HepG2 (cell line): ENCODE measurements at regions not wholly inside any gene's neighbourhood (a gene's known extent, or its start where the extent isn't known, plus 50 kb on each side); places are given as distances from the start of the nearest gene placed in this dataset.

Source experiments
- ATAC-seq: fragments of 200-7000 bp; cut with Tn5 transposase; 3 replicates; pipeline ENCODE4 v1.9.1; 2020; ENCODE audit warnings: mild to moderate bottlenecking, moderate library complexity
- BruUV-seq: library from RNA; stranded (reverse); fragments of 400-500 nt; replicated peaks from 2 replicates; lab custom pipeline; 2021; lab: Mats Ljungman, UMichigan
- CTCF ChIA-PET: fragments of 300-600 bp; formaldehyde crosslinking; extraction: SDS; loops from one replicate; lab custom pipeline; 2021; ENCODE audit warnings: low total read pairs, inconsistent platforms, low intra/inter-chr PET ratio; lab: Yijun Ruan, JAX
- POLR2A ChIA-PET: fragments of 350-600 bp; sonication (Branson Sonifier 250); formaldehyde crosslinking; loops from one replicate; lab custom pipeline; 2020; ENCODE audit warnings: antibody characterized with exemption, inconsistent platforms; lab: Yijun Ruan, JAX
- DNase-seq: peaks from one replicate; pipeline ENCODE4 v3.0.0-alpha.2; 2015; ENCODE audit warnings: low spot score
- FAIRE-seq: peaks from 3 replicates; lab custom pipeline; 2011; peaks lifted over from hg19 to GRCh38; lab: Jason Lieb, UNC
- H2AFZ ChIP-seq: one replicate; pipeline ENCODE4 v1.6.1; 2011; ENCODE audit warnings: low read length, inconsistent platforms
- H3K27ac ChIP-seq: fragments of 300-600 bp; 3 replicates; pipeline ENCODE4 v1.8.0; 2011; ENCODE audit warnings: mixed run types, mild to moderate bottlenecking, mixed read lengths, low read length, inconsistent platforms; ENCODE audit not compliant: insufficient read depth; ENCODE audit errors: extremely low read length
- H3K27me3 ChIP-seq, 2 experiments: fragments of 200-600 bp in 1 of 2; 2 replicates in 1 of 2; 3 replicates in 1 of 2; pipeline versions ENCODE4 v1.6.0 to v1.8.0; 2011; ENCODE audit warnings: low read length in 2 of 2, mild to moderate bottlenecking in 2 of 2, moderate library complexity in 2 of 2, inconsistent platforms in 1 of 2; ENCODE audit not compliant: insufficient read depth in 2 of 2, control insufficient read depth in 1 of 2
- H3K36me3 ChIP-seq, 2 experiments: fragments of 200-600 bp in 1 of 2; replicated peaks in 1 of 2; 2 replicates in 1 of 2; 3 replicates in 1 of 2; pipeline versions ENCODE4 v1.5.1 to v1.8.0; 2011; ENCODE audit warnings: low read length in 2 of 2, inconsistent platforms in 1 of 2; ENCODE audit not compliant: insufficient read depth in 2 of 2, control insufficient read depth in 1 of 2
- H3K4me1 ChIP-seq: 2 replicates; pipeline ENCODE4 v1.5.1; 2012; ENCODE audit warnings: low read length, inconsistent platforms; ENCODE audit not compliant: insufficient read depth
- H3K4me2 ChIP-seq: 2 replicates; pipeline ENCODE4 v1.6.0; 2011; ENCODE audit warnings: low read depth, low read length, inconsistent platforms
- H3K4me3 ChIP-seq, 3 experiments: fragments of 200-600 bp in 1 of 3; sonication (generic), shearing (Covaris generic) in 1 of 3; replicated peaks in 1 of 3; 2 replicates each; pipeline ENCODE4 v1.5.1; 2011 to 2016; ENCODE audit warnings: low read length in 3 of 3, inconsistent platforms in 2 of 3, low read depth in 2 of 3, mild to moderate bottlenecking in 2 of 3, control low read depth in 1 of 3, mixed read lengths in 1 of 3; ENCODE audit not compliant: insufficient read depth in 1 of 3
- H3K79me2 ChIP-seq: one replicate; pipeline ENCODE4 v1.6.1; 2011; ENCODE audit warnings: low read length, inconsistent platforms; ENCODE audit not compliant: insufficient read depth
- H3K9ac ChIP-seq: 2 replicates; pipeline ENCODE4 v1.6.0; 2011; ENCODE audit warnings: mild to moderate bottlenecking, low read depth, low read length, inconsistent platforms; ENCODE audit not compliant: insufficient read depth
- H3K9me3 ChIP-seq: 2 replicates; pipeline ENCODE4 v1.5.1; 2012; ENCODE audit warnings: mild to moderate bottlenecking, low read length
- H4K20me1 ChIP-seq: 2 replicates; pipeline ENCODE4 v1.6.0; 2011; ENCODE audit warnings: inconsistent platforms, mild to moderate bottlenecking, low read length, moderate library complexity; ENCODE audit not compliant: insufficient read depth
- ELF4 ChIP-seq: sonication (generic); formaldehyde crosslinking; IDR thresholded peaks from 2 replicates; pipeline ENCODE4 v1.5.0; 2020; ENCODE audit warnings: missing genetic modification reagents, mild to moderate bottlenecking, moderate library complexity, borderline replicate concordance
- GMEB2 ChIP-seq: IDR thresholded peaks from 2 replicates; pipeline ENCODE4 v1.6.1; 2016; ENCODE audit warnings: missing biosample characterization, missing genetic modification reagents, low read depth
- GPBP1L1 ChIP-seq: sonication (generic); formaldehyde crosslinking; IDR thresholded peaks from 2 replicates; pipeline ENCODE4 v1.5.0; 2020; ENCODE audit warnings: mild to moderate bottlenecking, missing genetic modification reagents
- KMT2A ChIP-seq: sonication (generic); formaldehyde crosslinking; IDR thresholded peaks from 2 replicates; pipeline ENCODE4 v1.4.0; 2020; ENCODE audit warnings: missing genetic modification reagents
- NONO ChIP-seq, 2 experiments: fragments of 450-650 bp in 1 of 2; sonication (generic) in 1 of 2; formaldehyde crosslinking in 1 of 2; IDR thresholded peaks in 1 of 2; conservative IDR thresholded peaks in 1 of 2; 2 replicates each; pipeline versions ENCODE4 v1.6.1 to v1.8.0; 2017 to 2022; ENCODE audit warnings: mild to moderate bottlenecking in 1 of 2, missing genetic modification reagents in 1 of 2, moderate library complexity in 1 of 2
- SMAD9 ChIP-seq: sonication (generic); formaldehyde crosslinking; IDR thresholded peaks from 2 replicates; pipeline ENCODE4 v1.5.1; 2020; ENCODE audit warnings: mild to moderate bottlenecking, missing genetic modification reagents
- SOX6 ChIP-seq, 2 experiments: fragments of 450-650 bp in 1 of 2; sonication (generic) in 1 of 2; formaldehyde crosslinking in 1 of 2; IDR thresholded peaks; 2 replicates each; pipeline versions ENCODE4 v1.4.0 to v1.6.1; 2017 to 2020; ENCODE audit warnings: antibody characterized with exemption in 1 of 2, mild to moderate bottlenecking in 1 of 2, missing genetic modification reagents in 1 of 2
- ZNF3 ChIP-seq: IDR thresholded peaks from 2 replicates; pipeline ENCODE4 v1.7.0; 2017; ENCODE audit warnings: inconsistent platforms
- ZNF343 ChIP-seq: sonication (generic); formaldehyde crosslinking; IDR thresholded peaks from 2 replicates; pipeline ENCODE4 v1.4.0; 2020; ENCODE audit warnings: mild to moderate bottlenecking, missing genetic modification reagents
- ZNF430 ChIP-seq: sonication (generic); formaldehyde crosslinking; IDR thresholded peaks from 2 replicates; pipeline ENCODE4 v1.9.0; 2021; ENCODE audit warnings: mild to moderate bottlenecking, missing genetic modification reagents
- WGBS: methylation state at CpG from one replicate; pipeline ENCODE4 v1.1.6; 2017; ENCODE audit warnings: low lambda C conversion rate; 5-methylcytosine and 5-hydroxymethylcytosine counted together
- in situ Hi-C: cut with HindIII; loops from 2 replicates; pipeline ENCODE4 v1.10.0; 2017; ENCODE audit warnings: low pct_unique_long_range_greater_than_20kb; ENCODE audit not compliant: extremely low pct_ligation_motif_present
- intact Hi-C: fragments of 100-400 bp; cut with micrococcal nuclease; formaldehyde crosslinking; loops from one replicate; pipeline ENCODE4 v1.10.0; 2022; ENCODE audit not compliant: unreplicated experiment
- TF ChIP-seq, protein P1 (sequence below): sonication (generic); formaldehyde crosslinking; IDR thresholded peaks from 2 replicates; pipeline ENCODE4 v1.5.0; 2020; ENCODE audit warnings: mild to moderate bottlenecking, missing genetic modification reagents
- TF ChIP-seq, protein P2 (sequence below): sonication (generic); formaldehyde crosslinking; IDR thresholded peaks from 2 replicates; pipeline ENCODE4 v1.4.0; 2020; ENCODE audit warnings: missing genetic modification reagents
- TF ChIP-seq, protein P3 (sequence below): sonication (generic); formaldehyde crosslinking; IDR thresholded peaks from 2 replicates; pipeline ENCODE4 v1.4.0; 2020; ENCODE audit warnings: mild to moderate bottlenecking, missing genetic modification reagents

GRCh38 chr19:27964185-27964584 lies 1248.8 kb downstream of the UQCRFS1 start (continued):
- TF ChIP-seq, protein P1, sequence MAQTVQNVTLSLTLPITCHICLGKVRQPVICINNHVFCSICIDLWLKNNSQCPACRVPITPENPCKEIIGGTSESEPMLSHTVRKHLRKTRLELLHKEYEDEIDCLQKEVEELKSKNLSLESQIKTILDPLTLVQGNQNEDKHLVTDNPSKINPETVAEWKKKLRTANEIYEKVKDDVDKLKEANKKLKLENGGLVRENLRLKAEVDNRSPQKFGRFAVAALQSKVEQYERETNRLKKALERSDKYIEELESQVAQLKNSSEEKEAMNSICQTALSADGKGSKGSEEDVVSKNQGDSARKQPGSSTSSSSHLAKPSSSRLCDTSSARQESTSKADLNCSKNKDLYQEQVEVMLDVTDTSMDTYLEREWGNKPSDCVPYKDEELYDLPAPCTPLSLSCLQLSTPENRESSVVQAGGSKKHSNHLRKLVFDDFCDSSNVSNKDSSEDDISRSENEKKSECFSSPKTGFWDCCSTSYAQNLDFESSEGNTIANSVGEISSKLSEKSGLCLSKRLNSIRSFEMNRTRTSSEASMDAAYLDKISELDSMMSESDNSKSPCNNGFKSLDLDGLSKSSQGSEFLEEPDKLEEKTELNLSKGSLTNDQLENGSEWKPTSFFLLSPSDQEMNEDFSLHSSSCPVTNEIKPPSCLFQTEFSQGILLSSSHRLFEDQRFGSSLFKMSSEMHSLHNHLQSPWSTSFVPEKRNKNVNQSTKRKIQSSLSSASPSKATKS (CRISPR knock-in tag): no peak
- TF ChIP-seq ZNF430 (CRISPR knock-in tag) (no peak), ZNF343 (no peak), ELF4 (CRISPR knock-in tag) (no peak), GPBP1L1 (CRISPR knock-in tag) (no peak), KMT2A (CRISPR knock-in tag) (no peak), NONO (IDR thresholded peaks at IDR 0.05) (no peak), NONO (CRISPR knock-in tag; conservative IDR thresholded peaks at IDR 0.05) (no peak), GMEB2 (CRISPR knock-in tag) (no peak)

DNA sequence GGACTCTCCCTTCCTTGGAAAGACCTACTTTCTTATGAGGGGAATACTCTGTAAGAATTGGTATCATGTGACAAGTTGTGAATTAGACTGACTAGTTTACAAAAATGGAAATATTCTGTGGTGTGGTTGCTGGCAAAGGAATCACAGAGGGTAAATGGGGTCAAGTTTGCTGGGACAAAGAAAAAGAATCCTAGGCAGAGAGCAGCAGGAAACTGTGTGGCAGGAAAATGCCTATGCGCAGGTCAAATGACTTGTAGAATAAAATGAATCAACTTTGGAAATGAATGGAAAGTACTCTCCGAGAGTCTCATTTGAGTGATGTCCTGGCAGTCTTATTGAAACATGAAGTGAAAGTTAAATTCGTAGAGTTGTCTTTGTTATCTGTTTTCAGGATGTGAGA lies 1250.7 kb downstream of the UQCRFS1 start:
- peaks cover 17% of the 10 kb centered on the region; the same call in 1 of the 2 replicates for H3K9me3 ChIP-seq
- POLR2A ChIA-PET: no interaction called here
- DNase-seq: no peak
- no peak overlapping the region for H3K9ac ChIP-seq
- no peak for FAIRE-seq
- ATAC-seq: no peak
- WGBS: 36% methylated on average over 3 of the region's 3 CpGs
- TF ChIP-seq SOX6 (IDR thresholded peaks at IDR 0.05) (no peak), SOX6 (CRISPR knock-in tag; IDR thresholded peaks at IDR 0.05) (no peak), ZNF3 (CRISPR knock-in tag) (no peak), SMAD9 (CRISPR knock-in tag) (no peak)
- TF ChIP-seq, protein P2, sequence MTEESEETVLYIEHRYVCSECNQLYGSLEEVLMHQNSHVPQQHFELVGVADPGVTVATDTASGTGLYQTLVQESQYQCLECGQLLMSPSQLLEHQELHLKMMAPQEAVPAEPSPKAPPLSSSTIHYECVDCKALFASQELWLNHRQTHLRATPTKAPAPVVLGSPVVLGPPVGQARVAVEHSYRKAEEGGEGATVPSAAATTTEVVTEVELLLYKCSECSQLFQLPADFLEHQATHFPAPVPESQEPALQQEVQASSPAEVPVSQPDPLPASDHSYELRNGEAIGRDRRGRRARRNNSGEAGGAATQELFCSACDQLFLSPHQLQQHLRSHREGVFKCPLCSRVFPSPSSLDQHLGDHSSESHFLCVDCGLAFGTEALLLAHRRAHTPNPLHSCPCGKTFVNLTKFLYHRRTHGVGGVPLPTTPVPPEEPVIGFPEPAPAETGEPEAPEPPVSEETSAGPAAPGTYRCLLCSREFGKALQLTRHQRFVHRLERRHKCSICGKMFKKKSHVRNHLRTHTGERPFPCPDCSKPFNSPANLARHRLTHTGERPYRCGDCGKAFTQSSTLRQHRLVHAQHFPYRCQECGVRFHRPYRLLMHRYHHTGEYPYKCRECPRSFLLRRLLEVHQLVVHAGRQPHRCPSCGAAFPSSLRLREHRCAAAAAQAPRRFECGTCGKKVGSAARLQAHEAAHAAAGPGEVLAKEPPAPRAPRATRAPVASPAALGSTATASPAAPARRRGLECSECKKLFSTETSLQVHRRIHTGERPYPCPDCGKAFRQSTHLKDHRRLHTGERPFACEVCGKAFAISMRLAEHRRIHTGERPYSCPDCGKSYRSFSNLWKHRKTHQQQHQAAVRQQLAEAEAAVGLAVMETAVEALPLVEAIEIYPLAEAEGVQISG (CRISPR knock-in tag): no peak
- TF ChIP-seq, protein P3, sequence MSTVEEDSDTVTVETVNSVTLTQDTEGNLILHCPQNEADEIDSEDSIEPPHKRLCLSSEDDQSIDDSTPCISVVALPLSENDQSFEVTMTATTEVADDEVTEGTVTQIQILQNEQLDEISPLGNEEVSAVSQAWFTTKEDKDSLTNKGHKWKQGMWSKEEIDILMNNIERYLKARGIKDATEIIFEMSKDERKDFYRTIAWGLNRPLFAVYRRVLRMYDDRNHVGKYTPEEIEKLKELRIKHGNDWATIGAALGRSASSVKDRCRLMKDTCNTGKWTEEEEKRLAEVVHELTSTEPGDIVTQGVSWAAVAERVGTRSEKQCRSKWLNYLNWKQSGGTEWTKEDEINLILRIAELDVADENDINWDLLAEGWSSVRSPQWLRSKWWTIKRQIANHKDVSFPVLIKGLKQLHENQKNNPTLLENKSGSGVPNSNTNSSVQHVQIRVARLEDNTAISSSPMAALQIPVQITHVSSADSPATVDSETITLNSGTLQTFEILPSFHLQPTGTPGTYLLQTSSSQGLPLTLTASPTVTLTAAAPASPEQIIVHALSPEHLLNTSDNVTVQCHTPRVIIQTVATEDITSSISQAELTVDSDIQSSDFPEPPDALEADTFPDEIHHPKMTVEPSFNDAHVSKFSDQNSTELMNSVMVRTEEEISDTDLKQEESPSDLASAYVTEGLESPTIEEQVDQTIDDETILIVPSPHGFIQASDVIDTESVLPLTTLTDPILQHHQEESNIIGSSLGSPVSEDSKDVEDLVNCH (CRISPR knock-in tag): no peak
- TF ChIP-seq, all 625 proteins: peak for 0
- intact Hi-C loops (no loop called here), in situ Hi-C loops (loop anchor here (25.0 kb wide), 1 partner anchor 750 kb away; no protein-coding TSS in a partner anchor)
- CTCF ChIA-PET: no interaction called here
- no peaks in the 10 kb centered on the region for H3K36me3 ChIP-seq
- no peak overlapping the region for H3K4me3 ChIP-seq
- no peaks in the 10 kb centered on the region for H3K27me3 ChIP-seq
- H3K27ac ChIP-seq: no peak overlapping the region
- H4K20me1 ChIP-seq: no peaks in the 10 kb centered on the region
- BruUV-seq: no TSS peak
- H3K4me2 ChIP-seq: no peak overlapping the region
- H3K4me1 ChIP-seq: no peaks in the 10 kb centered on the region
- H3K79me2 ChIP-seq: no peaks in the 10 kb centered on the region
- no peak overlapping the region for H2AFZ ChIP-seq
